Fibroblast of lung (primary cell): ENCODE measurements at regions not wholly inside any gene's neighbourhood (a gene's known extent, or its start where the extent isn't known, plus 50 kb on each side); places are given as distances from the start of the nearest gene placed in this dataset.

ENCODE experiments used
- EZH2 ChIP-seq: IDR thresholded peaks from 2 replicates; pipeline ENCODE4 v1.5.1; 2012; ENCODE audit warnings: low read length, control low read depth, mild to moderate bottlenecking; ENCODE audit errors: missing control alignments
- TF ChIP-seq, protein P1 (sequence below), 2 donors: IDR thresholded peaks in 1 of 2; conservative IDR thresholded peaks in 1 of 2; 1 replicate in 1 of 2; 2 replicates in 1 of 2; pipeline ENCODE4 v1.5.1; 2011 to 2012; ENCODE audit warnings: low read length in 2 of 2, control low read depth in 1 of 2, inconsistent platforms in 1 of 2, low read depth in 1 of 2, mild to moderate bottlenecking in 1 of 2

DNA sequence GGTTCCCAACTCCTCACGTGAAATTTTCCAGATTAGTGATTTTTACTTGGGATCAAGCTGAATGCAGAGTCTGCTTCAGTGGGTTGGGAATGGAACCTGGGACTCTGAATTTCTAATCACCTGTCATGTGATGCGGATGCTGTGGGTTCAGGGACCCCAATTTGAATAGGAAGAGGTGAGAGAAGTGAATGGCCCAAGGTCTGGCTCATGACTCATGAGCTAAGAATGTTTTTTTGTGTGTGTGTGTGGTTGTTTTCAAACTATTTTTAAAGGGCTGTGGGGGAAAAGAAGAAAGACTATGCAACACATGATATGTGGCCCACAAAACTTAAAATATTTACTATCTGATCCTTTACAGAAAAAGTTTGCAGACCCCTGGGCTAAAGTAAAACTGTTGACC is 108.5 kb upstream of the CYRIA start:
- TF ChIP-seq, protein P1, sequence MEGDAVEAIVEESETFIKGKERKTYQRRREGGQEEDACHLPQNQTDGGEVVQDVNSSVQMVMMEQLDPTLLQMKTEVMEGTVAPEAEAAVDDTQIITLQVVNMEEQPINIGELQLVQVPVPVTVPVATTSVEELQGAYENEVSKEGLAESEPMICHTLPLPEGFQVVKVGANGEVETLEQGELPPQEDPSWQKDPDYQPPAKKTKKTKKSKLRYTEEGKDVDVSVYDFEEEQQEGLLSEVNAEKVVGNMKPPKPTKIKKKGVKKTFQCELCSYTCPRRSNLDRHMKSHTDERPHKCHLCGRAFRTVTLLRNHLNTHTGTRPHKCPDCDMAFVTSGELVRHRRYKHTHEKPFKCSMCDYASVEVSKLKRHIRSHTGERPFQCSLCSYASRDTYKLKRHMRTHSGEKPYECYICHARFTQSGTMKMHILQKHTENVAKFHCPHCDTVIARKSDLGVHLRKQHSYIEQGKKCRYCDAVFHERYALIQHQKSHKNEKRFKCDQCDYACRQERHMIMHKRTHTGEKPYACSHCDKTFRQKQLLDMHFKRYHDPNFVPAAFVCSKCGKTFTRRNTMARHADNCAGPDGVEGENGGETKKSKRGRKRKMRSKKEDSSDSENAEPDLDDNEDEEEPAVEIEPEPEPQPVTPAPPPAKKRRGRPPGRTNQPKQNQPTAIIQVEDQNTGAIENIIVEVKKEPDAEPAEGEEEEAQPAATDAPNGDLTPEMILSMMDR (conservative IDR thresholded peaks at IDR 0.05 in 1 of 2, IDR thresholded peaks at IDR 0.05 in 1 of 2; ENCODE audit: low read depth in 1 of 2, low read length in 2 of 2): no peak
- TF ChIP-seq EZH2: no peak
